NCI-H2196 (cell line): ENCODE measurements at regions not wholly inside any gene's neighbourhood (a gene's known extent, or its start where the extent isn't known, plus 50 kb on each side); places are given as distances from the start of the nearest gene placed in this dataset.
"Not testable (repeated sequence)": the region's sequence is repeated elsewhere in the genome, so short reads cannot be mapped to it uniquely, and the experiment has no call there.

Experiments
- DNase-seq: peaks from one replicate; lab custom pipeline; 2025; ENCODE audit not compliant: unreplicated experiment; lab: John Stamatoyannopoulos, UW

DNA sequence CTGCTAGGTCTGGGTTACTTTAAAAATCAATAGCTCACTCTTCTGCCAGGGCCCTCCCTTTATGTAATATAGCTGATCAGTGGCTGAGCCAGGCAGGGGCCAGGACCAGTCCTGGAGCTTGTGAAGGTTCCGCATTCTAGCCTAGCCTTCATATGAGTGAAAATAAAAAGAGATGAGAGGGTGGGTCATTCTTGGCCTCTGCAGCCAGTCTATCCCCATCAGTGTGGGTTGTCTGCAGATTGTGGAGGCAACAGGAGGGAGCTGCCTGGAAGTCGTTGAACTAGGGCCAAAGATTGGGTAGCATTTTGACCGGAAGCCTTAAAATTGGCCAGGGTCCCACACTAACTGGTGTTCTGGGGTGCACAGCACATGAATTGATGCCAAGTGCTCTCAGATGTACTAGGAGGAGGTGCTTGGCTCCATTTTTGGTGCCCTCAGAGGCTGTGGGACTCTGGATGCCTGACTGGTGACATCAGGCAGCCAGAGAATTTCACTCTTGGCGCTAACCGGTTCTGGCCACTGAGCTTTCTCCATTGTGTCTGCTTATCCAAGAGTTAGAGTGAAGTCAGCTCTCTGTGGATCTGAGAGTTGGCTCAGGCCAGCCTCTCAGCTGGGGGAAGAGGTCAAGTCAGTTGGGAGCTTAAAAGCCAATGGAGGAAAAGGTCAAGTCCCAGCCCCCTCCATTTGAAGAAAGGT is 66.5 kb upstream of the IKBKE start:
- DNase-seq: not testable (repeated sequence)

DNA sequence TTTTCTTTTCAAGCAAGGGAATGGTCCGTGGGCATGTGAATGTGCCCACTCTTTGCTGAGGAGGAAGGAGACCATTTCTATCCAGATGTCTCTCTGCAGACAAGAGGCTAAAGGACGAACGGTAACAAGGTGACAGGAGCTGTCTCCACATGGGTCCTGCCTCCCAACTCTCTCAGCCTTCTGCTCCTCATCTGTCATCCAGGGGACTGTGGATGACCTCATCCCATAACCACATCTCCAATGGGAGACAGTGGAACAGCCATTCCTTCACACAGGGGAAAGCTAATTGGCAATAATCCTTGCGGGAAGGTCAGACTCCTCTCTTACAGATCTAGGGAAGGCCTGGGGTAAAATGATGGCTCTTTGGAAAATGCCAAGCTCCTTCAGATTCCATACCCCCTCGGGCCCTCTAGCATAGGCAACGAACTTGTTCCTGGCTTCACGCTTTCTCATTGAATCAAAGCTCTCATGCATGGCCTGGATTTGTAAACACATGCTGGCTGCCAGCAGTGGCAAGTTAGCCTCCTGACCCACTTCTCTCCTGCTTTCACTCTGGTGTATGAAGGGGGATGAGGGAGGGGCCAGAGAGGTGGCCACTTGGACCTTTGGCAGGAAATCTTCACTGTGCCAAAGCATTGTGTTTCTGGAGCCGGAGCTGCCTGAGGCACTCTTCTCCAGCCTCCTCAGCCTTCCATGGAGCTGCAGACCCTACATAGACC is 65.8 kb upstream of the IKBKE start:
- DNase-seq: not testable (repeated sequence)

DNA sequence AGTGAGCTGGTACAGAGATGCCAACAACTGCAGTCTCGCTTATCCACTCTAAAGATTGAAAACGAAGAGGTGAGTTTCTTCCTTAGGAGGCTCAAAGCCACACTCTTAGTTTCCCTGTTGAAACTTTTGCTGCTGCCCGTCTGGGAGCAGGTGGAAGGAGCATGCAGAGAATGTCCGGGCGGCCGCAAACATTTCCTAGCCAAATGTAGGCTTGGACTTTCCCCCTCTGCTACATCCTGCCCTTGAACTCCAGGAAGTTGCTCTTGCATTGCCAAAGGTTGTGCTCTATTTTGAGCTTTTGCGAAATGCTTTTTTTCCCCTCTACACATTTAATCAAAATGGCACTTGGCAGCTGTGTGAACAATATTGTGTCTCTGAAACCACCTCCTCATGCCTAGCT is 65.0 kb upstream of the IKBKE start:
- DNase-seq: not testable (repeated sequence)

DNA sequence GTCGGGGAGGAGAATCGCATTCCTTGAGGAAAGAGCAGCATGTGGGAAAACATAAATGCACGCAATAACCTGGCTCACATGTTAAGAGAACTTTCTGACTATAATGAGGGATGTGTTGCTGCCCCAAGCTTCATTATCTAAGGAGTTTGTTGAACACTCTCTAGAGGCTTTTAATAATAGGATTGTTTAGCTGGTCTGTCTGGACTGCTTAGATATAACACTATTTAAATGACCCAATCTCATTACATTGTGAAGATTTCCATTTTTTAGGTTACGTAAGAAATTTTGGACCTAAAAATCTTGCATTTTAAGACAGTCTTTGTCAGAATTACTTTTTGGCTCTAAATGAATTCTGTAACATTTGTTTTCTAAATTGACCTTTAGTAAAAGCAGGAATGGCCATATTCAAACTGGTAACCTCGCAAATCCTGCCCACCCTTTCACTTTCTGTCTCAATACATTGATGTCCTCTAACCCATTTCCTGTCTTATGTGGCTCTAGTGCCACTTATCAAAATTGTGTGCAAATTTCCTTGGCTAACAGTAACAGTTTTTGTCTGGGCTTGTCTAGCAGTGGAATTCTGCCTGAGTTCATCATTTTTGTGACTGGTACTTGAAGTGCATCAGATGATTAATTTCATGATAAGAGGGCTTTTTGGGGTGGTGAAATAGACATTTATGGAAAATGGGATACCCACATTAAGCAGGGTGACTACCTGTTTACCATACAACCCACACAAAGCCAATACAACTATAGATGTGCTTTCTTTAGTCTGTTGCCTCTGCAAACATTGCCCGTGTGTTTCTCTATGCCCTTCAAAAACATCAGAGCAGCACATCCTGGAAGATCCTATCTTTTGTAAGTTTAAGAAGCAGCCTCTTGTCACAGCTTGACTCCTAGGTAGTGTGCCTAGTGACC is 61.6 kb upstream of the IKBKE start:
- DNase-seq: not testable (repeated sequence)

GRCh38 chr1:206411321-206411720 is 59.0 kb upstream of the IKBKE start:
- DNase-seq: no peak

- DNase-seq: no peak
Observed at GRCh38 chr1:206415942-206416341, 54.3 kb upstream of the IKBKE start.

- DNase-seq: no peak
Observed at GRCh38 chr1:206417774-206418614, 52.3 kb upstream of the IKBKE start.

DNA sequence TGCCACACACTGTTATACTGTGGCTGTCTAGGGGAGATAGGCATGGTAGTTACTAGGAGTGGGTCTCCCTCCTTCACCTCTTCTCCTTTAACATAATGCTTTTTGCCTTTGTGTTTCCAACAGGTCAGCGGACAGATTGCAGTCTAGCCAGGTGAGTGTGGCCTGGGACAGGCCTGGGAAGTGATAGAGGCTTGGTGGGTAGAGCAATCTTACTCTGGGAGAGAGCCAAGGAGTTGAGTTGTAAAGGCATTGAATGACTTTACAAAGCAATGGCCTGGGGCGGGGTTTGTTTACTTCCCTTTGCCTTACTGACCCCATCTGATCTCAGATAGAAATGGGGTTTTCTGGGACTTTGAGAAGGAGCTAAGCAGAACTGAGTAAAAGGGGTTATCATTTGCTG is 51.0 kb upstream of the IKBKE start:
- no peak for DNase-seq

GRCh38 chr1:206419783-206420182 is 50.5 kb upstream of the IKBKE start:
- DNase-seq: no peak

DNA sequence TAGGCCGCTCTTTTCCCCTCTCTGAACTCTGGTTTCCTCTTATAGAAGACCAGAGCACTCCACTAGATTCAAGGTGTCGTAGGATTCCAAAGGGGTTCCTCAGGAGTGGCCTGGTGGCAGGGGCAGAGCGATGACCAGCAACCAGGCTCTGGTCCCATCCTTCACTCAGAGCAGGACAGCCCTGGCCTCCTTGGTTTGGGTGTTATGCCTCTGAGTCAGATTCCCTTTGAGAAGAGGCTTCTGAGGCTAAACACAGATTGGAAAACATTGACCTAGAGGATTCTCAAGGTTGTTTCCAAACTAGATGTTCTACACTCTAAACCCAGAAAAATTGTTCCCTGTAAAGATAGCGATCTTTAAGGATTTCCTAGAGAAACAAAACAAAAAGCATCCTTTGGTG is 49.8 kb upstream of the IKBKE start:
- no peak for DNase-seq
